RWPE2 (cell line): ENCODE measurements at regions not wholly inside any gene's neighbourhood (a gene's known extent, or its start where the extent isn't known, plus 50 kb on each side); places are given as distances from the start of the nearest gene placed in this dataset.

ENCODE experiments used
- ATAC-seq: fragments of 200-7000 bp; cut with Tn5 transposase; 3 replicates; pipeline ENCODE4 v1.9.1; 2021; ENCODE audit warnings: low read depth
- DNase-seq: peaks from one replicate; pipeline ENCODE4 v3.0.0-alpha.2; 2020; ENCODE audit warnings: low spot score
- H3K27ac ChIP-seq: fragments of 450-650 bp; 2 replicates; pipeline ENCODE4 v1.5.1; 2017; ENCODE audit warnings: mild to moderate bottlenecking; ENCODE audit not compliant: poor library complexity, severe bottlenecking
- H3K27me3 ChIP-seq: fragments of 250-450 bp; sonication (Bioruptor Pico); 2 replicates; pipeline ENCODE4 v1.5.1; 2021; ENCODE audit warnings: mild to moderate bottlenecking, moderate library complexity; ENCODE audit not compliant: insufficient read depth, poor library complexity, severe bottlenecking
- H3K36me3 ChIP-seq: fragments of 250-450 bp; sonication (Bioruptor Pico); 2 replicates; pipeline ENCODE4 v1.5.1; 2020; ENCODE audit warnings: low read depth, mild to moderate bottlenecking, moderate library complexity
- H3K4me1 ChIP-seq: fragments of 250-450 bp; sonication (Bioruptor Pico); 2 replicates; pipeline ENCODE4 v1.5.1; 2021; ENCODE audit warnings: mild to moderate bottlenecking, moderate library complexity; ENCODE audit not compliant: insufficient read depth, poor library complexity, severe bottlenecking
- H3K4me3 ChIP-seq: fragments of 250-450 bp; sonication (Bioruptor Pico); 2 replicates; pipeline ENCODE4 v1.5.1; 2021; ENCODE audit warnings: mild to moderate bottlenecking, moderate library complexity; ENCODE audit not compliant: severe bottlenecking
- H3K9me3 ChIP-seq: fragments of 250-450 bp; sonication (Bioruptor Pico); 2 replicates; pipeline ENCODE4 v1.5.1; 2021; ENCODE audit warnings: mild to moderate bottlenecking, moderate library complexity; ENCODE audit not compliant: severe bottlenecking
- CTCF ChIP-seq: fragments of 450-650 bp; IDR thresholded peaks from one replicate; pipeline ENCODE4 v1.5.1; 2017; ENCODE audit warnings: mild to moderate bottlenecking, moderate library complexity; ENCODE audit not compliant: poor library complexity, severe bottlenecking

GRCh38 chr13:33381906-33382305, 96.4 kb upstream of the STARD13 start:
- ATAC-seq = no peak
- H3K4me3 ChIP-seq = no peak overlapping the region

GRCh38 chr13:33383724-33384577, 98.4 kb upstream of the STARD13 start:
- no peak overlapping the region for H3K4me3 ChIP-seq
- no peaks in the 10 kb centered on the region for H3K27me3 ChIP-seq
- no peak for TF ChIP-seq CTCF
- DNase-seq (no peak), ATAC-seq (no peak)
- H3K36me3 ChIP-seq = no peaks in the 10 kb centered on the region
- H3K9me3 ChIP-seq = no peaks in the 10 kb centered on the region
- no peaks in the 10 kb centered on the region for H3K4me1 ChIP-seq
- H3K27ac ChIP-seq = no peak overlapping the region

More at GRCh38 chr13:33381906-33382305, 96.4 kb upstream of the STARD13 start:
- DNase-seq = no peak
- no peaks in the 10 kb centered on the region for H3K36me3 ChIP-seq
- TF ChIP-seq CTCF = no peak
- no peaks in the 10 kb centered on the region for H3K9me3 ChIP-seq
- H3K27me3 ChIP-seq = no peaks in the 10 kb centered on the region
- no peak overlapping the region for H3K27ac ChIP-seq
- no peaks in the 10 kb centered on the region for H3K4me1 ChIP-seq

- Histone ChIP-seq H3K27ac (no peak overlapping the region), H3K4me1 (no peaks in the 10 kb centered on the region), H3K27me3 (no peaks in the 10 kb centered on the region), H3K9me3 (no peaks in the 10 kb centered on the region), H3K36me3 (no peaks in the 10 kb centered on the region), H3K4me3 (no peak overlapping the region)
- DNase-seq (no peak), ATAC-seq (peak; percentile 61)
- no peak for TF ChIP-seq CTCF
These were observed 102.9 kb upstream of the STARD13 start for GRCh38 chr13:33388286-33388998.

GRCh38 chr13:33392794-33393405, 107.3 kb upstream of the STARD13 start:
- H3K36me3 ChIP-seq = no peaks in the 10 kb centered on the region
- H3K4me3 ChIP-seq = no peak overlapping the region
- DNase-seq (no peak), ATAC-seq (no peak)
- H3K9me3 ChIP-seq = no peaks in the 10 kb centered on the region
- no peak overlapping the region for H3K27ac ChIP-seq
- H3K4me1 ChIP-seq = no peaks in the 10 kb centered on the region
- no peak for TF ChIP-seq CTCF
- H3K27me3 ChIP-seq = no peaks in the 10 kb centered on the region
